ENCODE measurements at regions not wholly inside any gene's neighbourhood (a gene's known extent, or its start where the extent isn't known, plus 50 kb on each side); places are given as distances from the start of the nearest gene placed in this dataset.
"Not testable (repeated sequence)": the region's sequence is repeated elsewhere in the genome, so short reads cannot be mapped to it uniquely, and the experiment has no call there.

- no peak for DNase-seq
- TF ChIP-seq YY1 (IDR thresholded peaks at IDR 0.05; ENCODE audit: low read depth) (no peak), NRF1 (IDR thresholded peaks at IDR 0.05; ENCODE audit: low read depth, low read length) (no peak)
- no peaks in the 10 kb centered on the region for H3K9me2 ChIP-seq
- H3K4me2 ChIP-seq: no peak overlapping the region
- H3K9me3 ChIP-seq: no peaks in the 10 kb centered on the region
- H4K20me1 ChIP-seq (ENCODE audit: insufficient read depth): no peaks in the 10 kb centered on the region
- CTCF ChIA-PET: interaction anchor here (0.6 to 4.1 kb wide), 2 partner anchors 22 to 150 kb away, joined by 3 to 16 read pairs; no protein-coding TSS in a partner anchor
- POLR2A ChIA-PET: no interaction called here
- H3K27me3 ChIP-seq (ENCODE audit: insufficient read depth): no peaks in the 10 kb centered on the region
- no peaks in the 10 kb centered on the region for H3F3A ChIP-seq (replicated peaks; ENCODE audit: insufficient read depth)
- H3K27ac ChIP-seq (ENCODE audit: low read depth in 2 of 2, low read length in 1 of 2): no peak overlapping the region
- H2AFZ ChIP-seq (ENCODE audit: low read depth): no peak overlapping the region
- no peaks in the 10 kb centered on the region for H3K36me3 ChIP-seq (replicated peaks in 1 of 2; ENCODE audit: control insufficient read depth in 1 of 2, insufficient read depth in 2 of 2, low read length in 1 of 2)
- no peak overlapping the region for H3K4me3 ChIP-seq (ENCODE audit: low read depth in 2 of 2, low read length in 1 of 2)
- H3K9ac ChIP-seq: no peak overlapping the region
- no peaks in the 10 kb centered on the region for H3K79me2 ChIP-seq (ENCODE audit: insufficient read depth)
- no peaks in the 10 kb centered on the region for H3K4me1 ChIP-seq (ENCODE audit: control insufficient read depth in 1 of 2, insufficient read depth in 2 of 2, low read depth in 1 of 2, low read length in 1 of 2)
- 0% methylated on average over 1 of the region's 1 CpG for WGBS (ENCODE audit: low lambda C conversion rate)
Measured at GRCh38 chr4:81330018-81330417, 115.0 kb upstream of the PRKG2 start.

GRCh38 chr4:81326581-81326980 lies 111.6 kb upstream of the PRKG2 start:
- POLR2A ChIA-PET: no interaction called here
- Histone ChIP-seq H3K9me3 (no peaks in the 10 kb centered on the region), H3K27ac (ENCODE audit: low read depth in 2 of 2, low read length in 1 of 2) (no peak overlapping the region), H3K9me2 (no peaks in the 10 kb centered on the region), H3K9ac (no peak overlapping the region), H2AFZ (ENCODE audit: low read depth) (no peak overlapping the region), H3F3A (replicated peaks; ENCODE audit: insufficient read depth) (no peaks in the 10 kb centered on the region), H3K27me3 (ENCODE audit: insufficient read depth) (no peaks in the 10 kb centered on the region), H4K20me1 (ENCODE audit: insufficient read depth) (no peaks in the 10 kb centered on the region), H3K4me2 (no peak overlapping the region), H3K79me2 (ENCODE audit: insufficient read depth) (no peaks in the 10 kb centered on the region), H3K36me3 (replicated peaks in 1 of 2; ENCODE audit: control insufficient read depth in 1 of 2, insufficient read depth in 2 of 2, low read length in 1 of 2) (no peaks in the 10 kb centered on the region), H3K4me1 (ENCODE audit: control insufficient read depth in 1 of 2, insufficient read depth in 2 of 2, low read depth in 1 of 2, low read length in 1 of 2) (no peaks in the 10 kb centered on the region), H3K4me3 (ENCODE audit: low read depth in 2 of 2, low read length in 1 of 2) (no peak overlapping the region)
- 36% methylated on average over 3 of the region's 3 CpGs for WGBS (ENCODE audit: low lambda C conversion rate)
- no peak for DNase-seq
- CTCF ChIA-PET: interaction anchor here (0.6 kb wide), 1 partner anchor 901 kb away, joined by 3 read pairs; no protein-coding TSS in a partner anchor
- TF ChIP-seq, protein P1, sequence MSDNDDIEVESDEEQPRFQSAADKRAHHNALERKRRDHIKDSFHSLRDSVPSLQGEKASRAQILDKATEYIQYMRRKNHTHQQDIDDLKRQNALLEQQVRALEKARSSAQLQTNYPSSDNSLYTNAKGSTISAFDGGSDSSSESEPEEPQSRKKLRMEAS (IDR thresholded peaks at IDR 0.05; ENCODE audit: low read depth): no peak
- TF ChIP-seq USF2 (IDR thresholded peaks at IDR 0.05; ENCODE audit: borderline replicate concordance, low read depth, low read length) (no peak), GABPA (IDR thresholded peaks at IDR 0.05; ENCODE audit: low read depth) (no peak), REST (IDR thresholded peaks at IDR 0.05; ENCODE audit: low read depth, low read length) (no peak), RAD21 (IDR thresholded peaks at IDR 0.05; ENCODE audit: low read length) (no peak), MXI1 (IDR thresholded peaks at IDR 0.05; ENCODE audit: low read depth, low read length) (no peak), TEAD4 (IDR thresholded peaks at IDR 0.05; ENCODE audit: borderline replicate concordance, insufficient read depth) (no peak), EZH2phosphoT487 (IDR thresholded peaks at IDR 0.05; ENCODE audit: borderline replicate concordance, low read depth) (no peak), GATA2 (CRISPR knock-in tag; IDR thresholded peaks at IDR 0.05) (no peak), CHD2 (IDR thresholded peaks at IDR 0.05; ENCODE audit: low read length, partially characterized antibody) (no peak), RFX5 (IDR thresholded peaks at IDR 0.05; ENCODE audit: low read length) (no peak), FOSL2 (IDR thresholded peaks at IDR 0.05; ENCODE audit: borderline replicate concordance, low read depth) (no peak), YY1 (IDR thresholded peaks at IDR 0.05; ENCODE audit: low read depth) (no peak), NFIC (IDR thresholded peaks at IDR 0.05; ENCODE audit: borderline replicate concordance) (no peak), SMC3 (IDR thresholded peaks at IDR 0.05; ENCODE audit: low read depth, low read length) (no peak)
- TF ChIP-seq, protein P2, sequence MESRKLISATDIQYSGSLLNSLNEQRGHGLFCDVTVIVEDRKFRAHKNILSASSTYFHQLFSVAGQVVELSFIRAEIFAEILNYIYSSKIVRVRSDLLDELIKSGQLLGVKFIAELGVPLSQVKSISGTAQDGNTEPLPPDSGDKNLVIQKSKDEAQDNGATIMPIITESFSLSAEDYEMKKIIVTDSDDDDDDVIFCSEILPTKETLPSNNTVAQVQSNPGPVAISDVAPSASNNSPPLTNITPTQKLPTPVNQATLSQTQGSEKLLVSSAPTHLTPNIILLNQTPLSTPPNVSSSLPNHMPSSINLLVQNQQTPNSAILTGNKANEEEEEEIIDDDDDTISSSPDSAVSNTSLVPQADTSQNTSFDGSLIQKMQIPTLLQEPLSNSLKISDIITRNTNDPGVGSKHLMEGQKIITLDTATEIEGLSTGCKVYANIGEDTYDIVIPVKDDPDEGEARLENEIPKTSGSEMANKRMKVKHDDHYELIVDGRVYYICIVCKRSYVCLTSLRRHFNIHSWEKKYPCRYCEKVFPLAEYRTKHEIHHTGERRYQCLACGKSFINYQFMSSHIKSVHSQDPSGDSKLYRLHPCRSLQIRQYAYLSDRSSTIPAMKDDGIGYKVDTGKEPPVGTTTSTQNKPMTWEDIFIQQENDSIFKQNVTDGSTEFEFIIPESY (IDR thresholded peaks at IDR 0.05; ENCODE audit: borderline replicate concordance, low read depth): no peak

GRCh38 chr4:81324594-81324993 lies 109.6 kb upstream of the PRKG2 start:
- CTCF ChIA-PET: not testable (repeated sequence)

More at GRCh38 chr4:81324594-81324993, 109.6 kb upstream of the PRKG2 start:
- H4K20me1 ChIP-seq (ENCODE audit: insufficient read depth); H3K4me1 ChIP-seq (ENCODE audit: control insufficient read depth in 1 of 2, insufficient read depth in 2 of 2, low read depth in 1 of 2, low read length in 1 of 2); DNase-seq; H3K36me3 ChIP-seq (replicated peaks in 1 of 2; ENCODE audit: control insufficient read depth in 1 of 2, insufficient read depth in 2 of 2, low read length in 1 of 2); POLR2A ChIA-PET; H3F3A ChIP-seq (replicated peaks; ENCODE audit: insufficient read depth); H2AFZ ChIP-seq (ENCODE audit: low read depth); H3K4me3 ChIP-seq (ENCODE audit: low read depth in 2 of 2, low read length in 1 of 2); H3K9ac ChIP-seq; H3K4me2 ChIP-seq; H3K9me2 ChIP-seq; H3K9me3 ChIP-seq; H3K79me2 ChIP-seq (ENCODE audit: insufficient read depth); H3K27me3 ChIP-seq (ENCODE audit: insufficient read depth); H3K27ac ChIP-seq (ENCODE audit: low read depth in 2 of 2, low read length in 1 of 2): not testable (repeated sequence)
- 1% methylated on average over 3 of the region's 3 CpGs for whole genome bisulfite sequencing (ENCODE audit: low lambda C conversion rate)
